ENCODE measurements at regions not wholly inside any gene's neighbourhood (a gene's known extent, or its start where the extent isn't known, plus 50 kb on each side); places are given as distances from the start of the nearest gene placed in this dataset.
"Not testable (repeated sequence)": the region's sequence is repeated elsewhere in the genome, so short reads cannot be mapped to it uniquely, and the experiment has no call there.

DNA sequence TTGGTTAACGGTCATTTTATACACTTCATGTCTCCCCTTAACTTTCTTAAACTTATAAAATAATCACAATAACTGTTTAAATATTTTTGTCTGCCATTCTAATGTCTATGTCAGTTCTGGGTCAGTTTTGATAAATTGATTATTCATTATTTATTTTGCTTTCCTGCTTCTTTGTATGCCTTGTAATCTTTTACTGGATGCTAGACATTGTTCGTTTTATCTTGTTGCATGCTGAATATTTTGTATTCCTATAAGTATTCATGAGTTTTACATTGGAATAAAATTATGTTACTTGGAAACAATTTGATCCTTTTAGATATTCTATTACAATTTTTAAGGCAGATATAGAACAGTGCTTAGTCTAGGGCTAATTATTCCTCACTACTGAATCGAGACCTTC is 952.0 kb downstream of the NR2F1-AS1 start:
- H3K27me3 ChIP-seq (ENCODE audit: control insufficient read depth in 2 of 2, insufficient read depth in 1 of 2, low read length in 1 of 2), result no peaks in the 10 kb centered on the region
- no peaks in the 10 kb centered on the region for H3K9me3 ChIP-seq (ENCODE audit: control insufficient read depth in 2 of 2, insufficient read depth in 1 of 2, low read length in 1 of 2)
- H3K27ac ChIP-seq (ENCODE audit: low read depth in 1 of 2, low read length in 1 of 2), result no peak overlapping the region
- WGBS, result 94% methylated on average over 3 of the region's 3 CpGs
- no peaks in the 10 kb centered on the region for H3K4me1 ChIP-seq (ENCODE audit: control insufficient read depth in 2 of 2, insufficient read depth in 2 of 2, low read length in 2 of 2)
- H3K36me3 ChIP-seq (ENCODE audit: control insufficient read depth in 2 of 2, insufficient read depth in 2 of 2, low read length in 1 of 2), result no peaks in the 10 kb centered on the region
- H3K4me3 ChIP-seq (ENCODE audit: low read length in 2 of 2), result no peak overlapping the region
- no peak for DNase-seq (ENCODE audit: low read depth in 6 of 9, low spot score in 9 of 9)

GRCh38 chr5:92627186-92627585 is 953.8 kb downstream of the NR2F1-AS1 start:
- H3K4me3 ChIP-seq (ENCODE audit: low read length in 2 of 2), result no peak overlapping the region
- no peak overlapping the region for H3K27ac ChIP-seq (ENCODE audit: low read depth in 1 of 2, low read length in 1 of 2)
- H3K27me3 ChIP-seq (ENCODE audit: control insufficient read depth in 2 of 2, insufficient read depth in 1 of 2, low read length in 1 of 2), result no peaks in the 10 kb centered on the region
- DNase-seq (ENCODE audit: low read depth in 6 of 9, low spot score in 9 of 9), result no peak
- WGBS, result 70% methylated on average over 1 of the region's 1 CpG
- no peaks in the 10 kb centered on the region for H3K9me3 ChIP-seq (ENCODE audit: control insufficient read depth in 2 of 2, insufficient read depth in 1 of 2, low read length in 1 of 2)
- H3K36me3 ChIP-seq (ENCODE audit: control insufficient read depth in 2 of 2, insufficient read depth in 2 of 2, low read length in 1 of 2), result no peaks in the 10 kb centered on the region
- H3K4me1 ChIP-seq (ENCODE audit: control insufficient read depth in 2 of 2, insufficient read depth in 2 of 2, low read length in 2 of 2), result no peaks in the 10 kb centered on the region

GRCh38 chr5:92616085-92616484 is 964.9 kb downstream of the NR2F1-AS1 start:
- no peak for DNase-seq (ENCODE audit: low read depth in 6 of 9, low spot score in 9 of 9)
- 29% methylated on average over 1 of the region's 1 CpG for WGBS

DNA sequence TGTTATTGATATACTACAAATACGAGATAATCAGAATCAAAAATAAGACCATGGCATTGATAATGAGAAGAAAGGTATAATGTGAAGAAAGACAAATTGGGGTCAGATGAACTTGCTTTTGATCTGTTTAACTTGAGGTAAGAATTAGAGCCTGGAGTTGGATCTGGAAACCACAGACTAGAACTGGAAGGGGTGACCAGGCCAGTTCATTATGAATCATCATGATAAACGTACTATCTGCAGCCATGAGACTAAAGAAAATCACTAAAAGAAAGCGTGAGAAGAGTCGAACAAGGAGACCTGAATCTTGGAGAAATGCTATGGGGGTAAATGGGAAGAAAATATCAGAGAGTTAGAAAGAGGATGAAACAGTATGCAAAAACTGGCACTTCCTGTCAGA is 967.5 kb downstream of the NR2F1-AS1 start:
- no peak overlapping the region for H3K27ac ChIP-seq (ENCODE audit: low read depth in 1 of 2, low read length in 1 of 2)
- no peak for DNase-seq (ENCODE audit: low read depth in 6 of 9, low spot score in 9 of 9)
- no peak overlapping the region for H3K4me3 ChIP-seq (ENCODE audit: low read length in 2 of 2)
- no peaks in the 10 kb centered on the region for H3K36me3 ChIP-seq (ENCODE audit: control insufficient read depth in 2 of 2, insufficient read depth in 2 of 2, low read length in 1 of 2)
- no peaks in the 10 kb centered on the region for H3K27me3 ChIP-seq (ENCODE audit: control insufficient read depth in 2 of 2, insufficient read depth in 1 of 2, low read length in 1 of 2)
- H3K9me3 ChIP-seq (ENCODE audit: control insufficient read depth in 2 of 2, insufficient read depth in 1 of 2, low read length in 1 of 2), result no peaks in the 10 kb centered on the region
- H3K4me1 ChIP-seq (ENCODE audit: control insufficient read depth in 2 of 2, insufficient read depth in 2 of 2, low read length in 2 of 2), result no peaks in the 10 kb centered on the region
- 92% methylated on average over 4 of the region's 4 CpGs for WGBS

More at GRCh38 chr5:92616085-92616484, 964.9 kb downstream of the NR2F1-AS1 start:
- H3K27me3 ChIP-seq (ENCODE audit: control insufficient read depth in 2 of 2, insufficient read depth in 1 of 2, low read length in 1 of 2), result no peaks in the 10 kb centered on the region
- no peaks in the 10 kb centered on the region for H3K4me1 ChIP-seq (ENCODE audit: control insufficient read depth in 2 of 2, insufficient read depth in 2 of 2, low read length in 2 of 2)
- no peak overlapping the region for H3K27ac ChIP-seq (ENCODE audit: low read depth in 1 of 2, low read length in 1 of 2)
- H3K36me3 ChIP-seq (ENCODE audit: control insufficient read depth in 2 of 2, insufficient read depth in 2 of 2, low read length in 1 of 2), result no peaks in the 10 kb centered on the region
- no peak overlapping the region for H3K4me3 ChIP-seq (ENCODE audit: low read length in 2 of 2)
- no peaks in the 10 kb centered on the region for H3K9me3 ChIP-seq (ENCODE audit: control insufficient read depth in 2 of 2, insufficient read depth in 1 of 2, low read length in 1 of 2)

DNA sequence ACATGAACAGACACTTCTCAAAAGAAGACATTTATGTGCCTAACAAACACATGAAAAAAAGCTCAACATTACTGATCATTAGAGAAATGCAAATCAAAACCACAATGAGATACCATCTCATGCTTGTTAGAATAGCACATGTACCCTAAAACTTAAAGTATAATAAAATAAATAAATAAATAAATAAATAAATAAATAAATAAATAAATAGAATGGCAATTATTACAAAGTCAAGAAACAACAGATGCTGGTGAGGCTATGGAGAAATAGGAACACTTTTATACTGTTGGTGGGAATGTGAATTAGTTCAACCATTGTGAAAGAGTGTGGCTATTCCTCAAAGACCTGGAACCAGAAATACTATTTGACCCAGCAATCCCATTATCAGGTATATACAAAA is 970.6 kb downstream of the NR2F1-AS1 start:
- H3K4me1 ChIP-seq (ENCODE audit: control insufficient read depth in 2 of 2, insufficient read depth in 2 of 2, low read length in 2 of 2); H3K4me3 ChIP-seq (ENCODE audit: low read length in 2 of 2); H3K36me3 ChIP-seq (ENCODE audit: control insufficient read depth in 2 of 2, insufficient read depth in 2 of 2, low read length in 1 of 2); H3K27me3 ChIP-seq (ENCODE audit: control insufficient read depth in 2 of 2, insufficient read depth in 1 of 2, low read length in 1 of 2); DNase-seq (ENCODE audit: low read depth in 6 of 9, low spot score in 9 of 9); H3K27ac ChIP-seq (ENCODE audit: low read depth in 1 of 2, low read length in 1 of 2); H3K9me3 ChIP-seq (ENCODE audit: control insufficient read depth in 2 of 2, insufficient read depth in 1 of 2, low read length in 1 of 2): not testable (repeated sequence)

- Histone ChIP-seq H3K4me3 (ENCODE audit: low read length in 2 of 2) (no peak overlapping the region), H3K4me1 (ENCODE audit: control insufficient read depth in 2 of 2, insufficient read depth in 2 of 2, low read length in 2 of 2) (no peaks in the 10 kb centered on the region), H3K27ac (ENCODE audit: low read depth in 1 of 2, low read length in 1 of 2) (no peak overlapping the region), H3K9me3 (ENCODE audit: control insufficient read depth in 2 of 2, insufficient read depth in 1 of 2, low read length in 1 of 2) (no peaks in the 10 kb centered on the region), H3K27me3 (ENCODE audit: control insufficient read depth in 2 of 2, insufficient read depth in 1 of 2, low read length in 1 of 2) (no peaks in the 10 kb centered on the region), H3K36me3 (ENCODE audit: control insufficient read depth in 2 of 2, insufficient read depth in 2 of 2, low read length in 1 of 2) (no peaks in the 10 kb centered on the region)
- no peak for DNase-seq (ENCODE audit: low read depth in 6 of 9, low spot score in 9 of 9)
- WGBS, result 93% methylated on average over 2 of the region's 2 CpGs
Observed at GRCh38 chr5:92605591-92605990, 975.4 kb downstream of the NR2F1-AS1 start.

DNA sequence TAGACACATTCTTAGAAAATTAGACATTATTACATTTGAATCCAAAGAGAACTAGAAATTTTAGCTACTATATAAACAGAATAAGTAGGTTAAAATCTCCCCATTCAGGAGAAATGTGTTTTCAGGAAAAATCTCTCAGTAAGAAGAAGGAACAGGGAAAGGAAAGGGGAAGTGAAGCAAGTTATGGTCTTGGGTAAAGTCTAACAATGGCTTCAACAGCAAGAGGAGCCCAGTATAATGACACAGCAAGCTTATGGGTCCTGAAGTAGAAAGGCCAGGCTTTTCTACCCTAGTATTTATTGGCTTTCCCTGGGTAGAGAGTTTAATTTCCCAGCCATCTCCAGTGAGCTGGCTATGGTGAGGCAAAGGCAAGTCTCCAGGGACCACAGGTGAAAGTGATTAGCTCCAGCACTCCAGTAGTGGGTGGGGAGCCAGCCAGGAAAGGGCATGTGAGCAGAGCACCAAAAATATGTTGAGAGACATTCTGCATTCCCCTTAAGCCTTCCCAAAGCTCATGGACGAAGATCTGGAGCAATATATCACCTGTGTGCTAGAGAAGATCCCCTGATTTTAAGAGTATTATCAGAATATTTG is 981.7 kb downstream of the NR2F1-AS1 start:
- no peak overlapping the region for H3K4me3 ChIP-seq (ENCODE audit: low read length in 2 of 2)
- WGBS, result 78% methylated on average over 1 of the region's 1 CpG
- H3K27me3 ChIP-seq (ENCODE audit: control insufficient read depth in 2 of 2, insufficient read depth in 1 of 2, low read length in 1 of 2), result no peaks in the 10 kb centered on the region
- H3K9me3 ChIP-seq (ENCODE audit: control insufficient read depth in 2 of 2, insufficient read depth in 1 of 2, low read length in 1 of 2), result no peaks in the 10 kb centered on the region
- no peak for DNase-seq (ENCODE audit: low read depth in 6 of 9, low spot score in 9 of 9)
- no peaks in the 10 kb centered on the region for H3K4me1 ChIP-seq (ENCODE audit: control insufficient read depth in 2 of 2, insufficient read depth in 2 of 2, low read length in 2 of 2)
- H3K36me3 ChIP-seq (ENCODE audit: control insufficient read depth in 2 of 2, insufficient read depth in 2 of 2, low read length in 1 of 2), result no peaks in the 10 kb centered on the region
- H3K27ac ChIP-seq (ENCODE audit: low read depth in 1 of 2, low read length in 1 of 2), result no peak overlapping the region

DNA sequence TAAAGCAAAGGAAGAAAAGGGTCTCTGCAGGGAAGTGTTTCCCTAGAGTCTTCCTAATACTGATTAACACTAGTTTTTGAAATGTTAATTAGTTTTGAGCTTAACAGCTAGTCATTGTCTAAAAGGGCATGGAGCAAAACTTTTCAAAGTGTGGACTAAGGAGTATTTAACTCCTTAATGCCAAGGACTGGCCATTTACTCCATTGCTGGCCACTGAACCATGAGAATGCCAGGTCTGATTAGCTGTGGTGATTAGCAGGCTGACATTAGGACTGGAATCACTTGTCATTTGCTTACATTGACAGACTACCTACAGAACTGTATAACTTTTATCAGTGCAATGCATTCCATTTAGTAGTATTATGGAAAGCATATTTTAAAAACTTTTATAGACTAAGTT is 987.0 kb downstream of the NR2F1-AS1 start:
- Histone ChIP-seq H3K36me3 (ENCODE audit: control insufficient read depth in 2 of 2, insufficient read depth in 2 of 2, low read length in 1 of 2) (no peaks in the 10 kb centered on the region), H3K4me3 (ENCODE audit: low read length in 2 of 2) (no peak overlapping the region), H3K4me1 (ENCODE audit: control insufficient read depth in 2 of 2, insufficient read depth in 2 of 2, low read length in 2 of 2) (no peaks in the 10 kb centered on the region), H3K27me3 (ENCODE audit: control insufficient read depth in 2 of 2, insufficient read depth in 1 of 2, low read length in 1 of 2) (no peaks in the 10 kb centered on the region), H3K9me3 (ENCODE audit: control insufficient read depth in 2 of 2, insufficient read depth in 1 of 2, low read length in 1 of 2) (no peaks in the 10 kb centered on the region), H3K27ac (ENCODE audit: low read depth in 1 of 2, low read length in 1 of 2) (no peak overlapping the region)
- no peak for DNase-seq (ENCODE audit: low read depth in 6 of 9, low spot score in 9 of 9)

DNA sequence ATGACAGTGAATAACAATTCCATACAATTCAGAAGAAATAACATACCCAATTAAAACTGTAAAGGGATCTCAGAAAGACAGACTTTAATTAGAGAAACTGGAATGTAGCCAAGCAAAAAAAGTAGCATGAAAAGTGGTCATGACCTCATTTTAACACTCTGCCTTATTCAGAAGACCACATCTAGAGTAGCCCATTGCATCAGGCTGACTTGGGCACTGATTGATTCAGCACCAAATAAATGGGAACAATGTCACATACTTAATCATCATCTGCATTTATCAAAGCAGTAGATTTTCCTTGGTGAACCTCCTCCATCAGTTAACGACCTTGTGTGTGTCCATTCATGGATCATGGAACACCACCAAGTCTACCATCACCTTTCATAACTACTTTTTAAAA is 992.1 kb downstream of the NR2F1-AS1 start:
- WGBS, result 74% methylated on average over 1 of the region's 1 CpG
- DNase-seq (ENCODE audit: low read depth in 6 of 9, low spot score in 9 of 9), result no peak
- Histone ChIP-seq H3K27ac (ENCODE audit: low read depth in 1 of 2, low read length in 1 of 2) (no peak overlapping the region), H3K36me3 (ENCODE audit: control insufficient read depth in 2 of 2, insufficient read depth in 2 of 2, low read length in 1 of 2) (no peaks in the 10 kb centered on the region), H3K4me1 (ENCODE audit: control insufficient read depth in 2 of 2, insufficient read depth in 2 of 2, low read length in 2 of 2) (no peaks in the 10 kb centered on the region), H3K27me3 (ENCODE audit: control insufficient read depth in 2 of 2, insufficient read depth in 1 of 2, low read length in 1 of 2) (no peaks in the 10 kb centered on the region), H3K9me3 (ENCODE audit: control insufficient read depth in 2 of 2, insufficient read depth in 1 of 2, low read length in 1 of 2) (no peaks in the 10 kb centered on the region), H3K4me3 (ENCODE audit: low read length in 2 of 2) (no peak overlapping the region)

DNA sequence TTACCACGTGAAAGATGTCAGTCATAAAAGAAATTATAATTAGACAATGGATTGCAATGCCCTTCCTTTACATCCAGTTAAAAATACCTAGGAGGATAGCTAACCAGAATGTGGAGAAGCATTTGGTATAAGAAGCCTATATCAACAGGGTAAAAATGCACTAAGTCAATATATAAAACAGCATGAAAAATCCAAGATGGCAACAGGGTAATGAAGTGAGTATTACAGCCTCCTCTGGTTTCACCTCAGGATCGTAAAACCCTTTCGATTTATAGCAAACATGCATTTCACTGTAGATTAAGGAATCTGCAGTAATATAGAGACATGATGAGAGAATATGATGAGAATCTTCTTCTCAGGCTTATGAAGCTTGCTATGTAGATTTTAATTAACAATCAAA is 999.3 kb downstream of the NR2F1-AS1 start:
- 84% methylated on average over 3 of the region's 3 CpGs for WGBS
- no peak for DNase-seq (ENCODE audit: low read depth in 6 of 9, low spot score in 9 of 9)
- no peaks in the 10 kb centered on the region for H3K4me1 ChIP-seq (ENCODE audit: control insufficient read depth in 2 of 2, insufficient read depth in 2 of 2, low read length in 2 of 2)

More for the DNA sequence above, 999.3 kb downstream of the NR2F1-AS1 start:
- Histone ChIP-seq H3K27me3 (ENCODE audit: control insufficient read depth in 2 of 2, insufficient read depth in 1 of 2, low read length in 1 of 2) (no peaks in the 10 kb centered on the region), H3K9me3 (ENCODE audit: control insufficient read depth in 2 of 2, insufficient read depth in 1 of 2, low read length in 1 of 2) (no peaks in the 10 kb centered on the region), H3K27ac (ENCODE audit: low read depth in 1 of 2, low read length in 1 of 2) (no peak overlapping the region), H3K36me3 (ENCODE audit: control insufficient read depth in 2 of 2, insufficient read depth in 2 of 2, low read length in 1 of 2) (no peaks in the 10 kb centered on the region), H3K4me3 (ENCODE audit: low read length in 2 of 2) (no peak overlapping the region)
